MM.1S (cell line): ENCODE measurements at regions not wholly inside any gene's neighbourhood (a gene's known extent, or its start where the extent isn't known, plus 50 kb on each side); places are given as distances from the start of the nearest gene placed in this dataset.

Source experiments
- DNase-seq: peaks from one replicate; pipeline ENCODE4 v3.0.0-alpha.2; 2015
- H2AFZ ChIP-seq: fragments of 300-600 bp; sonication (generic); 2 replicates; pipeline ENCODE4 v1.6.0; 2016; ENCODE audit warnings: antibody characterized with exemption, low read length
- H3F3A ChIP-seq: fragments of 300-600 bp; sonication (generic); 2 replicates; pipeline ENCODE4 v1.6.1; 2016; ENCODE audit warnings: mild to moderate bottlenecking, antibody characterized with exemption, low read length, moderate library complexity, mixed read lengths; ENCODE audit not compliant: insufficient read depth
- H3K27ac ChIP-seq: fragments of 300-600 bp; sonication (generic); 2 replicates; pipeline ENCODE4 v1.5.1; 2016; ENCODE audit warnings: mild to moderate bottlenecking, low read length
- H3K27me3 ChIP-seq: fragments of 300-600 bp; sonication (generic); replicated peaks from 2 replicates; pipeline ENCODE4 v1.6.0; 2016; ENCODE audit warnings: low read length; ENCODE audit not compliant: insufficient read depth
- H3K36me3 ChIP-seq: fragments of 300-600 bp; sonication (generic); replicated peaks from 2 replicates; pipeline ENCODE4 v1.6.1; 2016; ENCODE audit warnings: mild to moderate bottlenecking, low read length, mixed read lengths; ENCODE audit not compliant: insufficient read depth
- H3K4me1 ChIP-seq: fragments of 300-600 bp; sonication (generic); 2 replicates; pipeline ENCODE4 v1.6.1; 2016; ENCODE audit warnings: low read length, mixed read lengths
- H3K4me2 ChIP-seq: fragments of 300-600 bp; sonication (generic); 2 replicates; pipeline ENCODE4 v1.6.0; 2016; ENCODE audit warnings: low read depth, low read length
- H3K4me3 ChIP-seq: fragments of 300-600 bp; sonication (generic); 2 replicates; pipeline ENCODE4 v1.5.1; 2016; ENCODE audit warnings: low read length, mixed read lengths
- H3K79me2 ChIP-seq: fragments of 300-600 bp; sonication (generic); 2 replicates; pipeline ENCODE4 v1.6.1; 2016; ENCODE audit warnings: mixed run types, low read length, mixed read lengths
- H3K9ac ChIP-seq: fragments of 300-600 bp; sonication (generic); 2 replicates; pipeline ENCODE4 v1.6.1; 2016; ENCODE audit warnings: low read length, mixed read lengths
- H3K9me2 ChIP-seq: fragments of 300-600 bp; sonication (generic); replicated peaks from 2 replicates; pipeline ENCODE4 v1.6.1; 2016; ENCODE audit warnings: mild to moderate bottlenecking, low read length, mixed read lengths; ENCODE audit not compliant: insufficient read depth
- H3K9me3 ChIP-seq: fragments of 300-600 bp; sonication (generic); replicated peaks from 2 replicates; pipeline ENCODE4 v1.6.1; 2016; ENCODE audit warnings: mild to moderate bottlenecking, low read length, mixed read lengths; ENCODE audit not compliant: insufficient read depth
- H4K20me1 ChIP-seq: fragments of 300-600 bp; sonication (generic); 2 replicates; pipeline ENCODE4 v1.6.1; 2016; ENCODE audit warnings: mild to moderate bottlenecking, low read length, moderate library complexity, mixed read lengths; ENCODE audit not compliant: insufficient read depth
- CTCF ChIP-seq: fragments of 300-600 bp; sonication (generic); IDR thresholded peaks from 2 replicates; pipeline ENCODE4 v1.5.1; 2016; ENCODE audit warnings: antibody characterized with exemption, low read length, mixed read lengths
- EZH2 ChIP-seq: fragments of 300-600 bp; sonication (generic); optimal IDR thresholded peaks from 2 replicates; pipeline ENCODE3; 2017; ENCODE audit warnings: low read depth, mild to moderate bottlenecking, antibody characterized with exemption, low read length, mixed read lengths
- EZH2phosphoT487 ChIP-seq: fragments of 300-600 bp; sonication (generic); IDR thresholded peaks from 2 replicates; pipeline ENCODE4 v1.6.1; 2018; ENCODE audit warnings: antibody characterized with exemption, low read length

- no peak overlapping the region for H3K4me3 ChIP-seq
- H3K4me1 ChIP-seq = no peaks in the 10 kb centered on the region
- H3K9me2 ChIP-seq = no peaks in the 10 kb centered on the region
- no peak overlapping the region for H3K9ac ChIP-seq
- no peak overlapping the region for H3K4me2 ChIP-seq
- H3K27ac ChIP-seq = no peak overlapping the region
- no peak for DNase-seq
- no peaks in the 10 kb centered on the region for H3K79me2 ChIP-seq
- H3K27me3 ChIP-seq = no peaks in the 10 kb centered on the region
- H3F3A ChIP-seq = no peaks in the 10 kb centered on the region
- H3K9me3 ChIP-seq = no peaks in the 10 kb centered on the region
- H3K36me3 ChIP-seq = no peaks in the 10 kb centered on the region
- H4K20me1 ChIP-seq = no peaks in the 10 kb centered on the region
- no peak overlapping the region for H2AFZ ChIP-seq
- no peak for TF ChIP-seq CTCF
Measured at GRCh38 chr12:3950714-3951320, 77.6 kb upstream of the PARP11 start.

- H3K9me2 ChIP-seq = no peaks in the 10 kb centered on the region
- no peak overlapping the region for H3K4me3 ChIP-seq
- no peak overlapping the region for H3K4me2 ChIP-seq
- H4K20me1 ChIP-seq = no peaks in the 10 kb centered on the region
- no peaks in the 10 kb centered on the region for H3K36me3 ChIP-seq
- no peak for DNase-seq
- no peaks in the 10 kb centered on the region for H3K9me3 ChIP-seq
- H3K27ac ChIP-seq = no peak overlapping the region
- TF ChIP-seq EZH2phosphoT487 (no peak), EZH2 (no peak), CTCF (no peak)
- H2AFZ ChIP-seq = no peak overlapping the region
- H3K4me1 ChIP-seq = no peaks in the 10 kb centered on the region
- no peaks in the 10 kb centered on the region for H3K79me2 ChIP-seq
- no peaks in the 10 kb centered on the region for H3K27me3 ChIP-seq
- no peak overlapping the region for H3K9ac ChIP-seq
- no peaks in the 10 kb centered on the region for H3F3A ChIP-seq
Measured at GRCh38 chr12:3947781-3948180, 74.6 kb upstream of the PARP11 start.

GRCh38 chr12:3945671-3946070 is 72.5 kb upstream of the PARP11 start:
- Histone ChIP-seq H4K20me1 (no peaks in the 10 kb centered on the region), H2AFZ (no peak overlapping the region), H3K9me3 (no peaks in the 10 kb centered on the region), H3K36me3 (no peaks in the 10 kb centered on the region), H3F3A (no peaks in the 10 kb centered on the region), H3K4me1 (no peaks in the 10 kb centered on the region), H3K4me3 (no peak overlapping the region), H3K27me3 (no peaks in the 10 kb centered on the region), H3K4me2 (no peak overlapping the region), H3K79me2 (no peaks in the 10 kb centered on the region), H3K27ac (no peak overlapping the region), H3K9ac (no peak overlapping the region), H3K9me2 (no peaks in the 10 kb centered on the region)
- TF ChIP-seq CTCF (no peak), EZH2 (no peak), EZH2phosphoT487 (no peak)
- no peak for DNase-seq
